IMR-90 (cell line): ENCODE measurements at regions not wholly inside any gene's neighbourhood (a gene's known extent, or its start where the extent isn't known, plus 50 kb on each side); places are given as distances from the start of the nearest gene placed in this dataset.

Source experiments
- ATAC-seq: fragments of 200-7000 bp; cut with Tn5 transposase; 2 replicates; pipeline ENCODE4 v1.9.1; 2020; ENCODE audit warnings: low read depth, mild to moderate bottlenecking, moderate library complexity
- BruUV-seq: library from RNA; stranded (reverse); fragments of 400-500 nt; replicated peaks from 2 replicates; lab custom pipeline; 2021; lab: Mats Ljungman, UMichigan
- CTCF ChIA-PET: fragments of 300-600 bp; formaldehyde crosslinking; extraction: SDS; loops from one replicate; lab custom pipeline; 2021; ENCODE audit warnings: antibody characterized with exemption; lab: Yijun Ruan, JAX
- POLR2A ChIA-PET: fragments of 300-600 bp; sonication (Branson Sonifier 250); formaldehyde crosslinking; loops from one replicate; lab custom pipeline; 2022; ENCODE audit warnings: antibody characterized with exemption; ENCODE audit not compliant: unreplicated experiment; lab: Charles Lee
- DNase-seq: peaks from one replicate; pipeline ENCODE4 v3.0.0; 2013
- H2AFZ ChIP-seq: replicated peaks from 2 replicates; pipeline ENCODE3; 2013; ENCODE audit warnings: low read length, mild to moderate bottlenecking; ENCODE audit not compliant: poor library complexity
- H2AK5ac ChIP-seq: 2 replicates; pipeline ENCODE4 v1.6.1; 2013; ENCODE audit warnings: low read depth, low read length, inconsistent platforms
- H2AK9ac ChIP-seq: replicated peaks from 2 replicates; pipeline ENCODE3; 2013; ENCODE audit warnings: mild to moderate bottlenecking, low read depth, low read length, moderate library complexity; ENCODE audit not compliant: poor library complexity
- H2BK120ac ChIP-seq: 2 replicates; pipeline ENCODE4 v1.6.1; 2013; ENCODE audit warnings: low read depth, low read length, inconsistent platforms
- H2BK15ac ChIP-seq: 3 replicates; pipeline ENCODE4 v1.6.1; 2013; ENCODE audit warnings: low read depth, low read length, inconsistent platforms
- H2BK20ac ChIP-seq: 2 replicates; pipeline ENCODE4 v1.6.1; 2013; ENCODE audit warnings: low read depth, mild to moderate bottlenecking, inconsistent platforms, low read length, moderate library complexity
- H2BK5ac ChIP-seq: 2 replicates; pipeline ENCODE4 v1.6.1; 2013; ENCODE audit warnings: mild to moderate bottlenecking, low read depth, low read length, inconsistent platforms; ENCODE audit not compliant: poor library complexity, severe bottlenecking
- H3K14ac ChIP-seq: replicated peaks from 2 replicates; pipeline ENCODE4 v1.6.1; 2013; ENCODE audit warnings: low read depth, low read length, inconsistent platforms
- H3K18ac ChIP-seq: 2 replicates; pipeline ENCODE4 v1.6.1; 2013; ENCODE audit warnings: low read depth, low read length, control low read depth
- H3K23ac ChIP-seq: 2 replicates; pipeline ENCODE4 v1.6.1; 2013; ENCODE audit warnings: low read depth, low read length, inconsistent platforms
- H3K27ac ChIP-seq: 2 replicates; pipeline ENCODE4 v1.5.1; 2013; ENCODE audit warnings: mild to moderate bottlenecking, control low read depth, low read length; ENCODE audit not compliant: insufficient read depth
- H3K27me3 ChIP-seq: 2 replicates; pipeline ENCODE4 v1.6.1; 2013; ENCODE audit warnings: low read length; ENCODE audit not compliant: control insufficient read depth, insufficient read depth
- H3K36me3 ChIP-seq: 2 replicates; pipeline ENCODE4 v1.6.1; 2013; ENCODE audit warnings: low read length, mixed read lengths; ENCODE audit not compliant: control insufficient read depth, insufficient read depth
- H3K4ac ChIP-seq: 2 replicates; pipeline ENCODE4 v1.6.1; 2013; ENCODE audit warnings: low read depth, low read length, inconsistent platforms
- H3K4me1 ChIP-seq: 2 replicates; pipeline ENCODE4 v1.6.1; 2013; ENCODE audit warnings: low read length, mixed read lengths; ENCODE audit not compliant: control insufficient read depth, insufficient read depth
- H3K4me2 ChIP-seq: 2 replicates; pipeline ENCODE4 v1.6.1; 2013; ENCODE audit warnings: low read depth, mild to moderate bottlenecking, control low read depth, low read length, moderate library complexity
- H3K4me3 ChIP-seq: 2 replicates; pipeline ENCODE4 v1.5.1; 2013; ENCODE audit warnings: low read depth, mild to moderate bottlenecking, control low read depth, low read length, moderate library complexity; ENCODE audit not compliant: insufficient read depth
- H3K56ac ChIP-seq: 2 replicates; pipeline ENCODE4 v1.6.1; 2013; ENCODE audit warnings: low read length, inconsistent platforms; ENCODE audit not compliant: insufficient read depth; ENCODE audit errors: extremely low read depth
- H3K79me1 ChIP-seq, 2 experiments: 2 replicates each; pipeline ENCODE4 v1.6.1; 2013; ENCODE audit warnings: low read length in 2 of 2, inconsistent platforms in 1 of 2, low read depth in 1 of 2
- H3K9ac ChIP-seq: 2 replicates; pipeline ENCODE4 v1.6.1; 2013; ENCODE audit warnings: low read depth, low read length, control low read depth
- H3K9me1 ChIP-seq: 2 replicates; pipeline ENCODE4 v1.6.1; 2013; ENCODE audit warnings: low read length, inconsistent platforms; ENCODE audit not compliant: insufficient read depth
- H3K9me3 ChIP-seq: 2 replicates; pipeline ENCODE4 v1.6.1; 2013; ENCODE audit warnings: low read length; ENCODE audit not compliant: control insufficient read depth, insufficient read depth
- H4K20me1 ChIP-seq: 2 replicates; pipeline ENCODE4 v1.6.1; 2013; ENCODE audit warnings: low read length, inconsistent platforms; ENCODE audit not compliant: insufficient read depth
- H4K5ac ChIP-seq: 2 replicates; pipeline ENCODE4 v1.6.1; 2013; ENCODE audit warnings: mild to moderate bottlenecking, low read depth, low read length, control low read depth
- H4K8ac ChIP-seq, 2 experiments: 2 replicates each; pipeline ENCODE4 v1.6.1; 2013; ENCODE audit warnings: low read depth in 2 of 2, low read length in 2 of 2, control low read depth in 1 of 2, inconsistent platforms in 1 of 2
- H4K91ac ChIP-seq: 2 replicates; pipeline ENCODE4 v1.6.1; 2013; ENCODE audit warnings: low read depth, low read length, inconsistent platforms; ENCODE audit not compliant: insufficient read depth
- CEBPB ChIP-seq: IDR thresholded peaks from 2 replicates; pipeline ENCODE4 v1.6.1; 2012; ENCODE audit warnings: low read depth, low read length, improper control_type of control experiment
- CHD1 ChIP-seq: IDR thresholded peaks from 2 replicates; pipeline ENCODE4 v1.6.1; 2012; ENCODE audit warnings: low read depth, low read length, improper control_type of control experiment
- CTCF ChIP-seq: conservative IDR thresholded peaks from 2 replicates; pipeline ENCODE4 v1.5.1; 2012; ENCODE audit warnings: mild to moderate bottlenecking, low read depth, low read length, improper control_type of control experiment
- ELK1 ChIP-seq: fragments of 150-350 bp; IDR thresholded peaks from 2 replicates; pipeline ENCODE4 v1.6.1; 2016; ENCODE audit warnings: low read depth, mild to moderate bottlenecking, low read length, moderate library complexity, borderline replicate concordance
- FOS ChIP-seq: fragments of 150-350 bp; IDR thresholded peaks from 2 replicates; pipeline ENCODE4 v1.6.1; 2016; ENCODE audit warnings: low read depth, low read length
- MXI1 ChIP-seq: IDR thresholded peaks from 2 replicates; pipeline ENCODE4 v1.6.1; 2012; ENCODE audit warnings: low read depth, mild to moderate bottlenecking, low read length, moderate library complexity, borderline replicate concordance
- RCOR1 ChIP-seq: IDR thresholded peaks from 2 replicates; pipeline ENCODE4 v1.6.1; 2012; ENCODE audit warnings: mild to moderate bottlenecking, low read length, improper control_type of control experiment; ENCODE audit not compliant: insufficient replicate concordance
- WGBS, 2 experiments: methylation state at CpG; one replicate each; pipeline versions ENCODE4 v1.1.5 to v1.1.7; 2013; ENCODE audit warnings: missing lambda C conversion rate in 2 of 2; ENCODE audit not compliant: insufficient read length in 1 of 2; ENCODE audit errors: extremely low coverage in 2 of 2; 5-methylcytosine and 5-hydroxymethylcytosine counted together
- dilution Hi-C: fragments of 300-500 bp; cut with HindIII; formaldehyde crosslinking; loops from one replicate; pipeline ENCODE4 v1.14.3; 2018; ENCODE audit warnings: low sequenced_read_pairs; ENCODE audit not compliant: unreplicated experiment
- in situ Hi-C: fragments of 300-500 bp; cut with MboI; formaldehyde crosslinking; loops from 3 replicates; pipeline ENCODE4 v1.14.3; 2019; ENCODE audit warnings: low sequenced_read_pairs, inconsistent platforms, mixed read lengths
- intact Hi-C: fragments of 100-400 bp; cut with micrococcal nuclease; formaldehyde crosslinking; loops from 2 replicates; pipeline ENCODE4 v1.10.0; 2022

GRCh38 chr2:177129610-177130009 is 83.0 kb upstream of the HNRNPA3 start:
- H4K20me1 ChIP-seq: no peaks in the 10 kb centered on the region
- no peak overlapping the region for H3K27ac ChIP-seq
- H3K4me2 ChIP-seq: no peak overlapping the region
- no peak for ATAC-seq
- no TSS peak for BruUV-seq
- no peak overlapping the region for H4K5ac ChIP-seq
- no peak overlapping the region for H3K9ac ChIP-seq
- no peaks in the 10 kb centered on the region for H3K4me1 ChIP-seq
- no peak overlapping the region for H4K91ac ChIP-seq
- DNase-seq: no peak
- no peaks in the 10 kb centered on the region for H3K9me1 ChIP-seq
- no peak overlapping the region for H2BK20ac ChIP-seq
- no peaks in the 10 kb centered on the region for H3K79me1 ChIP-seq
- ChIA-PET CTCF (no interaction called here), POLR2A (no interaction called here)
- no peak for TF ChIP-seq MXI1
- TF ChIP-seq CHD1: no peak
- no peak for TF ChIP-seq RCOR1
- TF ChIP-seq FOS: no peak
- TF ChIP-seq ELK1: no peak
- TF ChIP-seq CTCF: no peak
- no peak for TF ChIP-seq CEBPB
- 40% methylated on average over 1 of the region's 3 CpGs; no CpG with 5 or more reads in 1 of the 2 experiments for WGBS, 2 experiments
- H4K8ac ChIP-seq: no peak overlapping the region
- H2BK5ac ChIP-seq: no peak overlapping the region
- no peak overlapping the region for H2AK9ac ChIP-seq
- no peak overlapping the region for H2AK5ac ChIP-seq
- H2AFZ ChIP-seq: no peak overlapping the region
- H2BK15ac ChIP-seq: no peak overlapping the region
- H3K23ac ChIP-seq: no peak overlapping the region
- intact Hi-C loops (no loop called here), dilution Hi-C loops (no loop called here), in situ Hi-C loops (no loop called here)
- H3K18ac ChIP-seq: no peak overlapping the region
- H3K14ac ChIP-seq: no peak overlapping the region
- H3K56ac ChIP-seq: no peak overlapping the region
- H3K4me3 ChIP-seq: no peak overlapping the region
- peaks cover 2% of the 10 kb centered on the region for H3K27me3 ChIP-seq
- H3K36me3 ChIP-seq: no peaks in the 10 kb centered on the region
- H2BK120ac ChIP-seq: no peak overlapping the region
- H3K9me3 ChIP-seq: no peaks in the 10 kb centered on the region
- no peak overlapping the region for H3K4ac ChIP-seq
